ENCODE measurements at regions not wholly inside any gene's neighbourhood (a gene's known extent, or its start where the extent isn't known, plus 50 kb on each side); places are given as distances from the start of the nearest gene placed in this dataset.

DNA sequence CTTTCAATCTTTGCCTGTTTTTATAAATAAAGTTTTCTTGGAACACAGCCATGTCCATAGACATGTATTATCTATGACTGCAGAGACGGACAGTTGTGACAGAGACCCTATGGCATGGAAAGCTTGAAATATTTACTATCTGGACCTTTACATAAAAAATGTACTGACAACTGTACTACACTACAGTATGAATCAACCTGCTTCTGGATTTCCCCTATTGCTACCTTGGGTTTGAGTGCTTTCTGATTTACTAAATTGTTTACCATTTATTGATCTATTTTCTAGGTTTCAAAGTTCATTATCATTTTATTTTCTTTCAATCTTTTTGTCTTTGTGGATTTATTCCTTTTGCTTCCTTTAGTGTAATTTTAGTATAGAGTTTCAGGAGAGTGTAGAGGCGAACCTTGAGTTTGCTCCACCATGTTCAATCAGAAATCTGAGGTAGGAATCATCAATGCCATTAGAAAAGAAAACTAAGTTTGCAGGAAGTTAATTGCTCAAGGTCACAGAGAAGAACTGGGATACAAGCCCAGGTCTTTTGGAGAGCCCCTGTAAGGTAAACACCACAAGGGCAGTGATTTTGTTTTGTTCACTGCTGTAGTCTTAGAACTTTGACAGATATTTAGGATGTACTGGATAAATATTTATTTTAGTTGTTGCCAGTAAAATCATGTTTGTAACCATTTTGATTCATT lies 352.8 kb upstream of the SYNCRIP start:
- TF ChIP-seq, protein P1, sequence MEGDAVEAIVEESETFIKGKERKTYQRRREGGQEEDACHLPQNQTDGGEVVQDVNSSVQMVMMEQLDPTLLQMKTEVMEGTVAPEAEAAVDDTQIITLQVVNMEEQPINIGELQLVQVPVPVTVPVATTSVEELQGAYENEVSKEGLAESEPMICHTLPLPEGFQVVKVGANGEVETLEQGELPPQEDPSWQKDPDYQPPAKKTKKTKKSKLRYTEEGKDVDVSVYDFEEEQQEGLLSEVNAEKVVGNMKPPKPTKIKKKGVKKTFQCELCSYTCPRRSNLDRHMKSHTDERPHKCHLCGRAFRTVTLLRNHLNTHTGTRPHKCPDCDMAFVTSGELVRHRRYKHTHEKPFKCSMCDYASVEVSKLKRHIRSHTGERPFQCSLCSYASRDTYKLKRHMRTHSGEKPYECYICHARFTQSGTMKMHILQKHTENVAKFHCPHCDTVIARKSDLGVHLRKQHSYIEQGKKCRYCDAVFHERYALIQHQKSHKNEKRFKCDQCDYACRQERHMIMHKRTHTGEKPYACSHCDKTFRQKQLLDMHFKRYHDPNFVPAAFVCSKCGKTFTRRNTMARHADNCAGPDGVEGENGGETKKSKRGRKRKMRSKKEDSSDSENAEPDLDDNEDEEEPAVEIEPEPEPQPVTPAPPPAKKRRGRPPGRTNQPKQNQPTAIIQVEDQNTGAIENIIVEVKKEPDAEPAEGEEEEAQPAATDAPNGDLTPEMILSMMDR (IDR thresholded peaks at IDR 0.05; ENCODE audit: extremely low read depth, missing control alignments): no peak
- DNase-seq (ENCODE audit: low spot score): no peak

DNA sequence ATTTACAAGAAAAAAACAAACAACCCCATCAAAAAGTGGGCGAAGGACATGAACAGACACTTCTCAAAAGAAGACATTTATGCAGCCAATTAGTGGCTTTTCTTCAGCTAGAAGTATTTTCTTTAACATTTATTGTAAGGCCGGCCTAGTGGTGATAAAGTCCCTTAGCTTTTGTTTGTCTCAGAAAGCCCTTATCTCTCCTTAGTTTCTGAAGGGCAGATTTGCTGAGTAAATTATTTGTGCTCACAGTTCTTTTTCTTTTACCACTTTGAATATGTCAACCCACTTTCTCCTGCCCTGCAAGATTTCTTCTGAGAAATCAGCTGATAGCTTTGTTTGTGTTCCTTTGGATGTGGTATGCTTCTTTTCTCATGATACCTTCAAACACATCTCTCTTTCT lies 344.0 kb upstream of the SYNCRIP start:
- TF ChIP-seq, protein P1 (IDR thresholded peaks at IDR 0.05; ENCODE audit: extremely low read depth, missing control alignments): no peak
- no peak for DNase-seq (ENCODE audit: low spot score)

DNA sequence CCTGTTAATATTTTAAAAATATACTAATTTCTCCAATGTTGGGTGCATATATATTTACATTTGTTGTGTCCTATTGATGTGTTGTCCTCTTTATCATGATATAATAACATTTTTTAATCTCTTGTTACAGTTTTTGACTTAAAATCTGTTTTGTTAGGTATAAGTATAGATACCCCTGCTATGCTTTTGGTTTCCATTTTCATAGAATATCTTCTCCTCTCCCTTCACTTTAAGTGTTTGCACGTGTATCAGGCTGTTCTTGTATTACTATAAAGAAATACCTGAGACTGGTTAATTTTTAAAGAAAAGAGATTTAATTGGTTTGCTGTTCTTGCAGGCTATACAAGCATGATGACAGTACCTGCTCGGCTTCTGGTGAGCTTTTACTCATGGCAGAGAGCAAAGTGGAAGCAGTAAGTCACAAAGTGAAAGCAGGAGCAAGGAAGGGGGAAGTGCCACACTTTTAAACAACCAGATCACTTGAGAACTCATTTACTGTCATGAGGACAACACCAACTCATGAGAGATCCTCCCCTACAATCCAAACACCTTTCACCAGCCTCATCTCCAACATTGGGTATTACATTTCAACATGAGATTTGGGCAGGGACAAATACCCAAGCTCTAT lies 340.5 kb upstream of the SYNCRIP start:
- no peak for DNase-seq (ENCODE audit: low spot score)
- TF ChIP-seq, protein P1 (IDR thresholded peaks at IDR 0.05; ENCODE audit: extremely low read depth, missing control alignments): no peak

DNA sequence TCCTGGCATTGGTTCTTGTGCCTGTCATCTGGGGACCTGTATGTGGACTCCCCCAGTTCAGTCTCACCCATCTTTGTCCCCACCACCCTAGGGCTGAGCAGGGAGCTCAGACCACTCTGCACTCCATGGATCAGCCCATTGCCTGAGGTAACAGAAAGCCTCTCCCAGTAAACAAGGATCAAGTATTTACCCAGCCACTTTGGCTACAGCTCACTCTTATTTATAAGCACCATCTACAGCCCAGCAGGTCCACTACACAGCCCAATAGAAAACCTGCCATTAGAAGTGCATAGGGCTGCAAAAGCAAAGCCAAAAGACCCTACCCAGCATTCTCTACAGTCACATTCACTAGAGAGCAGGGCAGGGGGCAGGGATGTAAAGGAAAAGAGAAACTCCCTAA lies 335.0 kb upstream of the SYNCRIP start:
- TF ChIP-seq, protein P1 (IDR thresholded peaks at IDR 0.05; ENCODE audit: extremely low read depth, missing control alignments): no peak
- DNase-seq (ENCODE audit: low spot score): no peak

GRCh38 chr6:85975957-85976356 lies 333.3 kb upstream of the SYNCRIP start:
- no peak for DNase-seq (ENCODE audit: low spot score)

GRCh38 chr6:85971238-85971637 lies 328.6 kb upstream of the SYNCRIP start:
- DNase-seq (ENCODE audit: low spot score): no peak
- TF ChIP-seq, protein P1 (IDR thresholded peaks at IDR 0.05; ENCODE audit: extremely low read depth, missing control alignments): no peak

More at GRCh38 chr6:85975957-85976356, 333.3 kb upstream of the SYNCRIP start:
- TF ChIP-seq, protein P1 (IDR thresholded peaks at IDR 0.05; ENCODE audit: extremely low read depth, missing control alignments): no peak

- DNase-seq (ENCODE audit: low spot score): no peak
- TF ChIP-seq, protein P1 (IDR thresholded peaks at IDR 0.05; ENCODE audit: extremely low read depth, missing control alignments): no peak
These were observed 324.1 kb upstream of the SYNCRIP start for GRCh38 chr6:85966828-85967227.

All from GM20000 (cell line).